Activated B cell treated with CpG ODN at 0.5 μM for 24 hours (primary cell): ENCODE measurements at regions not wholly inside any gene's neighbourhood (a gene's known extent, or its start where the extent isn't known, plus 50 kb on each side); places are given as distances from the start of the nearest gene placed in this dataset.

Experiments used
- ATAC-seq: fragments of 200-7000 bp; cut with Tn5 transposase; one replicate; pipeline ENCODE4 v1.10.0; 2021; ENCODE audit warnings: low read depth, mild to moderate bottlenecking, moderate library complexity
- CTCF ChIA-PET: fragments of 350-600 bp; sonication (Branson Sonifier 250); formaldehyde crosslinking; loops from one replicate; lab custom pipeline; 2021; ENCODE audit warnings: antibody characterized with exemption; lab: Charles Lee
- POLR2A ChIA-PET: fragments of 350-600 bp; sonication (Branson Sonifier 250); formaldehyde crosslinking; loops from one replicate; lab custom pipeline; 2021; ENCODE audit warnings: antibody characterized with exemption; lab: Charles Lee
- DNase-seq: peaks from one replicate; pipeline ENCODE4 v3.0.0; 2022
- H3K27ac Mint-ChIP-seq: one replicate; pipeline ENCODE4 v1.8.0; 2020; ENCODE audit warnings: mixed read lengths
- H3K27me3 Mint-ChIP-seq: one replicate; pipeline ENCODE4 v1.8.0; 2021; ENCODE audit warnings: mixed read lengths
- H3K36me3 Mint-ChIP-seq: one replicate; pipeline ENCODE4 v1.8.0; 2021; ENCODE audit warnings: low read depth, mixed read lengths
- H3K4me1 Mint-ChIP-seq: one replicate; pipeline ENCODE4 v1.8.0; 2021; ENCODE audit warnings: mixed read lengths
- H3K4me3 Mint-ChIP-seq: one replicate; pipeline ENCODE4 v1.8.0; 2020; ENCODE audit warnings: mild to moderate bottlenecking, mixed read lengths
- H3K9me3 Mint-ChIP-seq: one replicate; pipeline ENCODE4 v1.8.0; 2020; ENCODE audit warnings: mixed read lengths
- intact Hi-C: fragments of 100-400 bp; cut with micrococcal nuclease; formaldehyde crosslinking; loops from one replicate; pipeline ENCODE4 v1.15.1; 2024
- TF ChIP-seq, protein P1 (sequence below): fragments of 200-600 bp; IDR thresholded peaks from one replicate; pipeline ENCODE4 v1.8.0; 2022; ENCODE audit warnings: antibody characterized with exemption, mild to moderate bottlenecking

- H3K27ac Mint-ChIP-seq = no peak overlapping the region
- no peaks in the 10 kb centered on the region for H3K27me3 Mint-ChIP-seq
- peaks cover 4% of the 10 kb centered on the region for H3K9me3 Mint-ChIP-seq
- TF ChIP-seq, protein P1, sequence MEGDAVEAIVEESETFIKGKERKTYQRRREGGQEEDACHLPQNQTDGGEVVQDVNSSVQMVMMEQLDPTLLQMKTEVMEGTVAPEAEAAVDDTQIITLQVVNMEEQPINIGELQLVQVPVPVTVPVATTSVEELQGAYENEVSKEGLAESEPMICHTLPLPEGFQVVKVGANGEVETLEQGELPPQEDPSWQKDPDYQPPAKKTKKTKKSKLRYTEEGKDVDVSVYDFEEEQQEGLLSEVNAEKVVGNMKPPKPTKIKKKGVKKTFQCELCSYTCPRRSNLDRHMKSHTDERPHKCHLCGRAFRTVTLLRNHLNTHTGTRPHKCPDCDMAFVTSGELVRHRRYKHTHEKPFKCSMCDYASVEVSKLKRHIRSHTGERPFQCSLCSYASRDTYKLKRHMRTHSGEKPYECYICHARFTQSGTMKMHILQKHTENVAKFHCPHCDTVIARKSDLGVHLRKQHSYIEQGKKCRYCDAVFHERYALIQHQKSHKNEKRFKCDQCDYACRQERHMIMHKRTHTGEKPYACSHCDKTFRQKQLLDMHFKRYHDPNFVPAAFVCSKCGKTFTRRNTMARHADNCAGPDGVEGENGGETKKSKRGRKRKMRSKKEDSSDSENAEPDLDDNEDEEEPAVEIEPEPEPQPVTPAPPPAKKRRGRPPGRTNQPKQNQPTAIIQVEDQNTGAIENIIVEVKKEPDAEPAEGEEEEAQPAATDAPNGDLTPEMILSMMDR = no peak
- no peaks in the 10 kb centered on the region for H3K36me3 Mint-ChIP-seq
- H3K4me1 Mint-ChIP-seq = no peaks in the 10 kb centered on the region
- no peak overlapping the region for H3K4me3 Mint-ChIP-seq
- ATAC-seq (no peak), DNase-seq (no peak)
- ChIA-PET CTCF (no interaction called here), POLR2A (no interaction called here)
- intact Hi-C loops = no loop called here
These were observed 88.4 kb upstream of the CELF4 start for GRCh38 chr18:37654034-37654433.

DNA sequence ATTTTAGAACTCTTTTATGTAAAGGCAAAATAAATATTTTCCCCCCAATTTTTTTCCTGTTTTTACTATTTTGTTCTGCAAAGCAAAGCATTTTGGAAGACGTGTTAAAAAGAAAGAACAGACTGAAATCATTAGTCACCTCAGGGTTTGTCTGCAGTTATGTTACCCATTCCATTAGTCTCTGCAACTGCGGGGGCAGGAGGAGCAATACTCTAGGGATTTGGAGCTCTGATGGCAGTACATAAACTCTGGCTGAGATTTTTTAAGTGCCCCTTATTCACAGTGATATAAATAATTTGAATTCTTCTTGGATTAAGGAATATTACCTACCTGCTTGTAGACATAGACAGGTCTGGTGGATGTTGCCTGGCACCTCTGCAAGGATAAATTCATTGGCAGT, 88.0 kb upstream of the CELF4 start:
- Mint-ChIP-seq H3K36me3 (no peaks in the 10 kb centered on the region), H3K27ac (no peak overlapping the region), H3K27me3 (no peaks in the 10 kb centered on the region), H3K4me3 (no peak overlapping the region), H3K9me3 (peaks cover 4% of the 10 kb centered on the region), H3K4me1 (no peaks in the 10 kb centered on the region)
- intact Hi-C loops = no loop called here
- TF ChIP-seq, protein P1 = no peak
- DNase-seq (no peak), ATAC-seq (no peak)
- ChIA-PET CTCF (no interaction called here), POLR2A (no interaction called here)

- Mint-ChIP-seq H3K4me1 (no peaks in the 10 kb centered on the region), H3K27ac (no peak overlapping the region), H3K9me3 (peaks cover 9% of the 10 kb centered on the region), H3K4me3 (no peak overlapping the region), H3K36me3 (no peaks in the 10 kb centered on the region), H3K27me3 (no peaks in the 10 kb centered on the region)
- TF ChIP-seq, protein P1 = no peak
- ATAC-seq = no peak
- no peak for DNase-seq
- ChIA-PET POLR2A (no interaction called here), CTCF (no interaction called here)
- intact Hi-C loops = no loop called here
These were observed 84.3 kb upstream of the CELF4 start for GRCh38 chr18:37649930-37650329.

- Mint-ChIP-seq H3K27ac (no peak overlapping the region), H3K9me3 (peaks cover 10% of the 10 kb centered on the region), H3K4me1 (no peaks in the 10 kb centered on the region), H3K36me3 (no peaks in the 10 kb centered on the region), H3K27me3 (no peaks in the 10 kb centered on the region), H3K4me3 (no peak overlapping the region)
- intact Hi-C loops = no loop called here
- no peak for DNase-seq
- POLR2A ChIA-PET = no interaction called here
- CTCF ChIA-PET = no interaction called here
- TF ChIP-seq, protein P1 = no peak
- no peak for ATAC-seq
These were observed 83.8 kb upstream of the CELF4 start for GRCh38 chr18:37649416-37649815.

GRCh38 chr18:37641573-37641972, 76.0 kb upstream of the CELF4 start:
- ChIA-PET CTCF (no interaction called here), POLR2A (no interaction called here)
- Mint-ChIP-seq H3K4me1 (no peaks in the 10 kb centered on the region), H3K9me3 (peaks cover 13% of the 10 kb centered on the region), H3K27ac (no peak overlapping the region), H3K4me3 (no peak overlapping the region), H3K36me3 (no peaks in the 10 kb centered on the region), H3K27me3 (no peaks in the 10 kb centered on the region)
- intact Hi-C loops = no loop called here
- TF ChIP-seq, protein P1 = no peak
- no peak for DNase-seq
- no peak for ATAC-seq
